GM23338 (cell line): ENCODE measurements at regions not wholly inside any gene's neighbourhood (a gene's known extent, or its start where the extent isn't known, plus 50 kb on each side); places are given as distances from the start of the nearest gene placed in this dataset.

Source experiments
- CTCF ChIP-seq, 2 experiments: fragments of 200-600 bp in 1 of 2; sonication (generic) in 1 of 2; conservative IDR thresholded peaks; 2 replicates each; pipeline versions ENCODE4 v1.5.1 to v1.6.1; 2016 to 2017; ENCODE audit warnings: antibody characterized with exemption in 2 of 2, low read depth in 2 of 2, mild to moderate bottlenecking in 2 of 2, moderate library complexity in 1 of 2
- ETS1 ChIP-seq: IDR thresholded peaks from 2 replicates; pipeline ENCODE4 v1.6.1; 2016; ENCODE audit warnings: antibody characterized with exemption
- EZH2 ChIP-seq: fragments of 200-600 bp; sonication (generic); IDR thresholded peaks from one replicate; pipeline ENCODE4 v1.8.0; 2017; ENCODE audit warnings: antibody characterized with exemption, mild to moderate bottlenecking, low read depth; ENCODE audit not compliant: unreplicated experiment
- JUNB ChIP-seq: IDR thresholded peaks from one replicate; pipeline ENCODE4 v1.6.1; 2016; ENCODE audit warnings: antibody characterized with exemption; ENCODE audit not compliant: unreplicated experiment
- NANOG ChIP-seq: IDR thresholded peaks from 2 replicates; pipeline ENCODE4 v1.6.1; 2016; ENCODE audit warnings: antibody characterized with exemption, borderline replicate concordance
- POLR2AphosphoS5 ChIP-seq: IDR thresholded peaks from 2 replicates; pipeline ENCODE4 v1.6.1; 2016; ENCODE audit warnings: antibody characterized with exemption, low read depth
- REST ChIP-seq: IDR thresholded peaks from one replicate; pipeline ENCODE4 v1.6.1; 2018; ENCODE audit warnings: antibody characterized with exemption; ENCODE audit not compliant: unreplicated experiment
- ZNF462 ChIP-seq: fragments of 250-450 bp; sonication (Bioruptor Pico); IDR thresholded peaks from 2 replicates; pipeline ENCODE4 v1.5.0; 2020; ENCODE audit warnings: mild to moderate bottlenecking, moderate library complexity

- peak; percentile 54 to 65 for TF ChIP-seq CTCF (conservative IDR thresholded peaks at IDR 0.05; ENCODE audit: low read depth in 2 of 2)
- TF ChIP-seq REST: no peak
- TF ChIP-seq ZNF462: no peak
- TF ChIP-seq EZH2: no peak
- no peak for TF ChIP-seq POLR2AphosphoS5
- no peak for TF ChIP-seq NANOG
- no peak for TF ChIP-seq JUNB
- no peak for TF ChIP-seq ETS1
Measured at GRCh38 chr15:77768107-77768506, 135.4 kb upstream of the LINGO1 start.
